ENCODE measurements at regions not wholly inside any gene's neighbourhood (a gene's known extent, or its start where the extent isn't known, plus 50 kb on each side); places are given as distances from the start of the nearest gene placed in this dataset.

- ATAC-seq (no peak), DNase-seq (no peak)
- Mint-ChIP-seq H3K27ac (no peak overlapping the region), H3K4me1 (ENCODE audit: low read depth) (no peaks in the 10 kb centered on the region), H3K9me3 (peaks cover 17% of the 10 kb centered on the region), H3K27me3 (no peaks in the 10 kb centered on the region), H3K4me3 (no peak overlapping the region), H3K36me3 (ENCODE audit: low read depth) (no peaks in the 10 kb centered on the region)
- ChIA-PET CTCF (no interaction called here), POLR2A (no interaction called here)
- TF ChIP-seq CTCF (IDR thresholded peaks at IDR 0.05), result no peak
- intact Hi-C loops (cut with micrococcal nuclease), result no loop called here
These were observed 223.4 kb downstream of the CSNK1G3 start for GRCh38 chr5:123735384-123735783.

- CTCF ChIA-PET, result no interaction called here
- no peaks in the 10 kb centered on the region for H3K36me3 Mint-ChIP-seq (ENCODE audit: low read depth)
- intact Hi-C loops (cut with micrococcal nuclease), result no loop called here
- ATAC-seq, result no peak
- no peak overlapping the region for H3K4me3 Mint-ChIP-seq
- no peak overlapping the region for H3K27ac Mint-ChIP-seq
- POLR2A ChIA-PET, result no interaction called here
- no peaks in the 10 kb centered on the region for H3K27me3 Mint-ChIP-seq
- peaks cover 20% of the 10 kb centered on the region for H3K9me3 Mint-ChIP-seq
- DNase-seq, result no peak
- TF ChIP-seq CTCF (IDR thresholded peaks at IDR 0.05), result no peak
- H3K4me1 Mint-ChIP-seq (ENCODE audit: low read depth), result no peaks in the 10 kb centered on the region
These were observed 220.3 kb downstream of the CSNK1G3 start for GRCh38 chr5:123732257-123732656.

- DNase-seq (no peak), ATAC-seq (no peak)
- ChIA-PET POLR2A (no interaction called here), CTCF (no interaction called here)
- Mint-ChIP-seq H3K4me3 (no peak overlapping the region), H3K27me3 (no peaks in the 10 kb centered on the region), H3K9me3 (peaks cover 6% of the 10 kb centered on the region), H3K36me3 (ENCODE audit: low read depth) (no peaks in the 10 kb centered on the region), H3K27ac (no peak overlapping the region), H3K4me1 (ENCODE audit: low read depth) (no peaks in the 10 kb centered on the region)
- no peak for TF ChIP-seq CTCF (IDR thresholded peaks at IDR 0.05)
- intact Hi-C loops (cut with micrococcal nuclease), result no loop called here
These were observed 210.5 kb downstream of the CSNK1G3 start for GRCh38 chr5:123722451-123722850.

- intact Hi-C loops (cut with micrococcal nuclease), result no loop called here
- H3K27me3 Mint-ChIP-seq, result no peaks in the 10 kb centered on the region
- peaks cover 4% of the 10 kb centered on the region for H3K9me3 Mint-ChIP-seq
- no peak overlapping the region for H3K27ac Mint-ChIP-seq
- H3K4me3 Mint-ChIP-seq, result no peak overlapping the region
- TF ChIP-seq CTCF (IDR thresholded peaks at IDR 0.05), result no peak
- ATAC-seq (no peak), DNase-seq (no peak)
- no peaks in the 10 kb centered on the region for H3K36me3 Mint-ChIP-seq (ENCODE audit: low read depth)
- ChIA-PET CTCF (no interaction called here), POLR2A (no interaction called here)
- no peaks in the 10 kb centered on the region for H3K4me1 Mint-ChIP-seq (ENCODE audit: low read depth)
These were observed 209.8 kb downstream of the CSNK1G3 start for GRCh38 chr5:123721675-123722276.

GRCh38 chr5:123720955-123721354, 209.0 kb downstream of the CSNK1G3 start:
- Mint-ChIP-seq H3K27me3 (no peaks in the 10 kb centered on the region), H3K9me3 (peaks cover 2% of the 10 kb centered on the region), H3K4me1 (ENCODE audit: low read depth) (no peaks in the 10 kb centered on the region), H3K4me3 (no peak overlapping the region), H3K27ac (no peak overlapping the region), H3K36me3 (ENCODE audit: low read depth) (no peaks in the 10 kb centered on the region)
- intact Hi-C loops (cut with micrococcal nuclease), result no loop called here
- ATAC-seq (no peak), DNase-seq (no peak)
- TF ChIP-seq CTCF (IDR thresholded peaks at IDR 0.05), result no peak
- ChIA-PET POLR2A (no interaction called here), CTCF (no interaction called here)
